ENCODE measurements at regions not wholly inside any gene's neighbourhood (a gene's known extent, or its start where the extent isn't known, plus 50 kb on each side); places are given as distances from the start of the nearest gene placed in this dataset.
"Not testable (repeated sequence)": the region's sequence is repeated elsewhere in the genome, so short reads cannot be mapped to it uniquely, and the experiment has no call there.

DNA sequence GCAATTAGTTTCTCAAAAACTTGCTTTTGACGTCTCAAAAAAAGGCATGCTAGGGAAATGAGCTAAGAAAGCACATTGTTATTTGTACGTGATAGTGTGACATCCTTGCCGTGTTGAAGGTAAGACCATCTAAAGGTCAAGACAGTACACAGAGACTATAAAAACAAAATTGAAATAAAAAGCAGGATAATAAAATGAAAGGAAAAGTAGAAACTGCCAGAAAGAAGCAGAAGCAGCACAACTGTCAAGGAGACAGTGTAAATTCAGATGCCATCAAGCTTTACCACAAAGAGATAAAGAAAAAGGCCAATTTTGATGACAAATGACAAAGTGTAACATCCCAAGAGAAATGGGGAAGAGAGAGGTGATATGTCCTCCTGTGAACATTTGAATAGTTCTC, 76.5 kb downstream of the RGS2 start:
- H3K9ac ChIP-seq (ENCODE audit: insufficient read depth in 1 of 2, low read depth in 2 of 2, low read length in 2 of 2); POLR2A ChIA-PET; H3K9me1 ChIP-seq (ENCODE audit: control insufficient read depth, insufficient read depth, low read length); H4K20me1 ChIP-seq (replicated peaks; ENCODE audit: control insufficient read depth, insufficient read depth, low read length); in situ Hi-C loops (cut with MboI); H3K27me3 ChIP-seq (ENCODE audit: control insufficient read depth in 2 of 2, insufficient read depth in 2 of 2, low read length in 2 of 2); ATAC-seq; H3K9me3 ChIP-seq (replicated peaks; ENCODE audit: control insufficient read depth, insufficient read depth, low read depth, low read length); CTCF ChIA-PET (ENCODE audit: low intra/inter-chr PET ratio); intact Hi-C loops (cut with micrococcal nuclease); DNase-seq (ENCODE audit: extremely low read depth in 1 of 4, low spot score in 3 of 4); H3K27ac ChIP-seq (ENCODE audit: extremely low read depth, low read depth, low read length); H3K36me3 ChIP-seq (ENCODE audit: control insufficient read depth, insufficient read depth, low read length); H3K79me2 ChIP-seq (ENCODE audit: control insufficient read depth, insufficient read depth, low read length); FAIRE-seq; H3K4me1 ChIP-seq (replicated peaks in 1 of 2; ENCODE audit: control insufficient read depth in 2 of 2, insufficient read depth in 2 of 2, low read length in 2 of 2); H3K4me2 ChIP-seq (ENCODE audit: insufficient read depth, low read length); BruUV-seq (replicated peaks); H2AFZ ChIP-seq (ENCODE audit: low read depth, low read length); H3K4me3 ChIP-seq: not testable (repeated sequence)
- WGBS (ENCODE audit: insufficient coverage, low coverage, missing lambda C conversion rate), result 5% methylated on average over 3 of the region's 3 CpGs

DNA sequence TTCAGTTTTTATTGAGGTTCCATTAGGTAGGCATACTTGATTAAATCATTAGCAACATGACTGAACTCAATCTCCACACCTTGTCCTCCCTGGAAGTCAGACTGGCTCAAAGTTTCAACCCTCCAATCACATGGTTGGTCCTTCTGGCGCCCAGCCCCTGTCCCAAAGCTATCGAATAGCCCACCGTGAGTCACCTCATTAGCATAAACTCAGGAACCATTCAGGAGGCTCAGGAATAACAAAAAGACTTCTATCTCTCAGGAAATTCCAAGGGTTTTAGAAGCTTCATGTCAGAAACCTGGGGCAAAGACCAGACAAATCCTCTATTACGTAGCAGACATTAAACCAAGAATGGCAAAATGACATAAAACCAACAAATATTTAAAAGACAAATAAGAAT, 78.6 kb downstream of the RGS2 start:
- Histone ChIP-seq H3K79me2 (ENCODE audit: control insufficient read depth, insufficient read depth, low read length) (no peaks in the 10 kb centered on the region), H3K4me1 (replicated peaks in 1 of 2; ENCODE audit: control insufficient read depth in 2 of 2, insufficient read depth in 2 of 2, low read length in 2 of 2) (no peaks in the 10 kb centered on the region), H3K9me3 (replicated peaks; ENCODE audit: control insufficient read depth, insufficient read depth, low read depth, low read length) (no peaks in the 10 kb centered on the region), H2AFZ (ENCODE audit: low read depth, low read length) (no peak overlapping the region), H3K9ac (ENCODE audit: insufficient read depth in 1 of 2, low read depth in 2 of 2, low read length in 2 of 2) (no peak overlapping the region), H3K4me3 (no peak overlapping the region), H4K20me1 (replicated peaks; ENCODE audit: control insufficient read depth, insufficient read depth, low read length) (no peaks in the 10 kb centered on the region), H3K9me1 (ENCODE audit: control insufficient read depth, insufficient read depth, low read length) (no peaks in the 10 kb centered on the region), H3K27ac (ENCODE audit: extremely low read depth, low read depth, low read length) (no peak overlapping the region), H3K27me3 (ENCODE audit: control insufficient read depth in 2 of 2, insufficient read depth in 2 of 2, low read length in 2 of 2) (peaks cover 0 to 11% of the 10 kb centered on the region in 2 experiments; a peak in 2 of 5 replicates), H3K36me3 (ENCODE audit: control insufficient read depth, insufficient read depth, low read length) (no peaks in the 10 kb centered on the region), H3K4me2 (ENCODE audit: insufficient read depth, low read length) (no peak overlapping the region)
- ChIA-PET CTCF (ENCODE audit: low intra/inter-chr PET ratio) (no interaction called here), POLR2A (no interaction called here)
- DNase-seq (ENCODE audit: extremely low read depth in 1 of 4, low spot score in 3 of 4), result no peak
- intact Hi-C loops (cut with micrococcal nuclease), result no loop called here
- BruUV-seq (replicated peaks), result no TSS peak
- ATAC-seq, result no peak
- no peak for FAIRE-seq
- in situ Hi-C loops (cut with MboI), result no loop called here
- 1% methylated on average over 4 of the region's 4 CpGs for WGBS (ENCODE audit: insufficient coverage, low coverage, missing lambda C conversion rate)
- TF ChIP-seq RBFOX2 (IDR thresholded peaks at IDR 0.05; ENCODE audit: low read depth, low read length) (no peak), KLF16 (IDR thresholded peaks at IDR 0.05) (no peak), ZNF695 (CRISPR knock-in tag; IDR thresholded peaks at IDR 0.05) (no peak), ETV5 (CRISPR knock-in tag; IDR thresholded peaks at IDR 0.05; ENCODE audit: low read depth) (no peak), KLF10 (CRISPR knock-in tag; IDR thresholded peaks at IDR 0.05) (no peak)
- TF ChIP-seq, protein P1, sequence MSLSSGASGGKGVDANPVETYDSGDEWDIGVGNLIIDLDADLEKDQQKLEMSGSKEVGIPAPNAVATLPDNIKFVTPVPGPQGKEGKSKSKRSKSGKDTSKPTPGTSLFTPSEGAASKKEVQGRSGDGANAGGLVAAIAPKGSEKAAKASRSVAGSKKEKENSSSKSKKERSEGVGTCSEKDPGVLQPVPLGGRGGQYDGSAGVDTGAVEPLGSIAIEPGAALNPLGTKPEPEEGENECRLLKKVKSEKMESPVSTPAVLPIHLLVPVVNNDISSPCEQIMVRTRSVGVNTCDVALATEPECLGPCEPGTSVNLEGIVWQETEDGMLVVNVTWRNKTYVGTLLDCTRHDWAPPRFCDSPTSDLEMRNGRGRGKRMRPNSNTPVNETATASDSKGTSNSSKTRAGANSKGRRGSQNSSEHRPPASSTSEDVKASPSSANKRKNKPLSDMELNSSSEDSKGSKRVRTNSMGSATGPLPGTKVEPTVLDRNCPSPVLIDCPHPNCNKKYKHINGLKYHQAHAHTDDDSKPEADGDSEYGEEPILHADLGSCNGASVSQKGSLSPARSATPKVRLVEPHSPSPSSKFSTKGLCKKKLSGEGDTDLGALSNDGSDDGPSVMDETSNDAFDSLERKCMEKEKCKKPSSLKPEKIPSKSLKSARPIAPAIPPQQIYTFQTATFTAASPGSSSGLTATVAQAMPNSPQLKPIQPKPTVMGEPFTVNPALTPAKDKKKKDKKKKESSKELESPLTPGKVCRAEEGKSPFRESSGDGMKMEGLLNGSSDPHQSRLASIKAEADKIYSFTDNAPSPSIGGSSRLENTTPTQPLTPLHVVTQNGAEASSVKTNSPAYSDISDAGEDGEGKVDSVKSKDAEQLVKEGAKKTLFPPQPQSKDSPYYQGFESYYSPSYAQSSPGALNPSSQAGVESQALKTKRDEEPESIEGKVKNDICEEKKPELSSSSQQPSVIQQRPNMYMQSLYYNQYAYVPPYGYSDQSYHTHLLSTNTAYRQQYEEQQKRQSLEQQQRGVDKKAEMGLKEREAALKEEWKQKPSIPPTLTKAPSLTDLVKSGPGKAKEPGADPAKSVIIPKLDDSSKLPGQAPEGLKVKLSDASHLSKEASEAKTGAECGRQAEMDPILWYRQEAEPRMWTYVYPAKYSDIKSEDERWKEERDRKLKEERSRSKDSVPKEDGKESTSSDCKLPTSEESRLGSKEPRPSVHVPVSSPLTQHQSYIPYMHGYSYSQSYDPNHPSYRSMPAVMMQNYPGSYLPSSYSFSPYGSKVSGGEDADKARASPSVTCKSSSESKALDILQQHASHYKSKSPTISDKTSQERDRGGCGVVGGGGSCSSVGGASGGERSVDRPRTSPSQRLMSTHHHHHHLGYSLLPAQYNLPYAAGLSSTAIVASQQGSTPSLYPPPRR (CRISPR knock-in tag; IDR thresholded peaks at IDR 0.05; ENCODE audit: borderline replicate concordance), result no peak
- TF ChIP-seq, protein P2, sequence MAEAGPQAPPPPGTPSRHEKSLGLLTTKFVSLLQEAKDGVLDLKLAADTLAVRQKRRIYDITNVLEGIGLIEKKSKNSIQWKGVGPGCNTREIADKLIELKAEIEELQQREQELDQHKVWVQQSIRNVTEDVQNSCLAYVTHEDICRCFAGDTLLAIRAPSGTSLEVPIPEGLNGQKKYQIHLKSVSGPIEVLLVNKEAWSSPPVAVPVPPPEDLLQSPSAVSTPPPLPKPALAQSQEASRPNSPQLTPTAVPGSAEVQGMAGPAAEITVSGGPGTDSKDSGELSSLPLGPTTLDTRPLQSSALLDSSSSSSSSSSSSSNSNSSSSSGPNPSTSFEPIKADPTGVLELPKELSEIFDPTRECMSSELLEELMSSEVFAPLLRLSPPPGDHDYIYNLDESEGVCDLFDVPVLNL (CRISPR knock-in tag; IDR thresholded peaks at IDR 0.05; ENCODE audit: low read depth), result no peak

Data from K562 (cell line).